GM12801 (cell line): ENCODE measurements at regions not wholly inside any gene's neighbourhood (a gene's known extent, or its start where the extent isn't known, plus 50 kb on each side); places are given as distances from the start of the nearest gene placed in this dataset.

ENCODE experiments used
- TF ChIP-seq, protein P1 (sequence below): IDR thresholded peaks from one replicate; pipeline ENCODE4 v1.5.1; 2011; ENCODE audit warnings: control low read depth; ENCODE audit not compliant: insufficient read length; ENCODE audit errors: extremely low read depth

- TF ChIP-seq, protein P1, sequence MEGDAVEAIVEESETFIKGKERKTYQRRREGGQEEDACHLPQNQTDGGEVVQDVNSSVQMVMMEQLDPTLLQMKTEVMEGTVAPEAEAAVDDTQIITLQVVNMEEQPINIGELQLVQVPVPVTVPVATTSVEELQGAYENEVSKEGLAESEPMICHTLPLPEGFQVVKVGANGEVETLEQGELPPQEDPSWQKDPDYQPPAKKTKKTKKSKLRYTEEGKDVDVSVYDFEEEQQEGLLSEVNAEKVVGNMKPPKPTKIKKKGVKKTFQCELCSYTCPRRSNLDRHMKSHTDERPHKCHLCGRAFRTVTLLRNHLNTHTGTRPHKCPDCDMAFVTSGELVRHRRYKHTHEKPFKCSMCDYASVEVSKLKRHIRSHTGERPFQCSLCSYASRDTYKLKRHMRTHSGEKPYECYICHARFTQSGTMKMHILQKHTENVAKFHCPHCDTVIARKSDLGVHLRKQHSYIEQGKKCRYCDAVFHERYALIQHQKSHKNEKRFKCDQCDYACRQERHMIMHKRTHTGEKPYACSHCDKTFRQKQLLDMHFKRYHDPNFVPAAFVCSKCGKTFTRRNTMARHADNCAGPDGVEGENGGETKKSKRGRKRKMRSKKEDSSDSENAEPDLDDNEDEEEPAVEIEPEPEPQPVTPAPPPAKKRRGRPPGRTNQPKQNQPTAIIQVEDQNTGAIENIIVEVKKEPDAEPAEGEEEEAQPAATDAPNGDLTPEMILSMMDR, result no peak
These were observed 467.4 kb upstream of the FANCL start for GRCh38 chr2:58708565-58708964.

- TF ChIP-seq, protein P1, result no peak
These were observed 461.3 kb upstream of the FANCL start for GRCh38 chr2:58702302-58702885.

DNA sequence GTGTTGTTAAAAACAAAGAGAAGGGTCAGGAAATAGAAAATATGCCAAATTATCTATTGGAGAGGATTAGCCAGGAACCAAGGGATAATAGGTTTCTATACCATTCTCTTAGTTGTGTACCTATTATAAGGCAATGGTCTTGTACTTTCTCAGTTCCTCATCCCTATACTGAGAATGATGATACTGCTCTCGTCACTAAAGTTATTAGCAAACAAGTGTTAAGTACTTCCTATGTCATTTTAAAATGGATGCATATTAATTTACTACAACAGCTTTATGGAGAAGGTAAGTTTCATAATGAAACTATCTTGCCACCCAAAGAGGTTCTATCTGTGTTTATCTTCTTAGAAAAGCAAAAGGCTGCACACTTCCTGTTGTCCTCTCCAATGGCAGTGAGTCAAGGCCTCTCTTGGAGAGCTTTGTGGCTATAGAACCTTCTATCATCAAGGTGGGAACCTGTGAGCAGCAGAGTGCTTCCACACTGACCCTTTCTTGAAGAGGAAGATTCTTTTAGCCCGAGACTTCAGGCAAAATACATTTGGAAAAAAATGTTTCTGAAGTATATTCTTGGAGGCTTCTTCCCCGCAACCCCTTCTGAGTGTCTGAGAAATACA lies 460.7 kb upstream of the FANCL start:
- TF ChIP-seq, protein P1, result no peak

DNA sequence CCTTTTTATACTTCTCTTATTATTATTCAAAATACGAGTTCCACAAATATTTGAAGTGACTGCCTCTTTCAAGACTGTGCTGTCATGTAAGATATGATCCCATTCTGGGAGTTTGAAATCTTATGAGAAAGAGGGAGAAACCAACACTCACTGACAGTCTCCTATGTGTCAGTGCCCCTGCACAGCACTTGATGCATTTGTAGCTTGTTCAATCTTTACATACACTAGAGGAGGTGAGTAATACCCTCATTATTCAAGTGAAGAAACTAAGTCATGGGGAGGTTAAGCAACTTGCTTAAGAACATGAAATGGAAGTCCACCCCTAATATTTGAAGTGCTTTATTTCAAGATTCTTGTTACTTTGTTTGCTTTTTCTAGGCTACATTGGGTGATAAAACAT lies 459.5 kb upstream of the FANCL start:
- TF ChIP-seq, protein P1, result no peak

DNA sequence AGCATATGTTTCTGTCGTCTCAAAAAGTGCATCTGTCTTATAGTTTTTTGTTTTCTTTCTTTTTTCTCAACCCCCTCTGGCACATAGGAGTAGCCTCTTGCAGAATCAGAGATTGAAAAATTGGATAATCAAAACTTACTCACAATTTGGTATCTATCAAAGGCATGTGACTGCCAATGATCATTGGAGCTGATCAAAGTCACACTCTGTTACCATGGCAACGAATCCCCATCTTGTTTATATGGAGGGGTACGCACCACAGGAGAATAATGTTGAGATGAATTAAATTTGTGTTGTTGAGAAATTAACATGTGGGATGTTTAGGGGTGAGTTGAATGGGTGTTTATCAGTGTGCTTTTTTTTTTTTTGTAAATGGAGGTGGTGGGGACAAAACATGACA lies 458.3 kb upstream of the FANCL start:
- TF ChIP-seq, protein P1, result no peak

DNA sequence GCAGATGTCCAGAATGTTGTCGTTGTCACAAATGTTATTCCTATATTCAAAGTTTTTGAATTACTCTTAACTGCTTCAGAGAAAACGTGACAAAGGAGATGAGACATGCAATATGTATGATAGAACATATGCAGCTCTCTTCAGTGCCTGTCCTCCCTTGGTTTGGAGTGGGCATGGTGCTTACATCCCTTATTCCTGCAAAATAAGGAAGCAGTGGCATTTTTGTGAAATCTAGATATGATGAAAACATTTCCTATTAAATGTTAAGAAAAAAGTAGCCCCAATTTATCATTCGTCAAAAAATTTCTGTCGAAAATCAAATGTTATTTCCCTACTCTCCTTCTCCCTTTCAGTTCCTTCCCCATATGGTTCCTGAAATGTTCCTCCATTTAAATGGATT lies 457.5 kb upstream of the FANCL start:
- TF ChIP-seq, protein P1, result no peak

DNA sequence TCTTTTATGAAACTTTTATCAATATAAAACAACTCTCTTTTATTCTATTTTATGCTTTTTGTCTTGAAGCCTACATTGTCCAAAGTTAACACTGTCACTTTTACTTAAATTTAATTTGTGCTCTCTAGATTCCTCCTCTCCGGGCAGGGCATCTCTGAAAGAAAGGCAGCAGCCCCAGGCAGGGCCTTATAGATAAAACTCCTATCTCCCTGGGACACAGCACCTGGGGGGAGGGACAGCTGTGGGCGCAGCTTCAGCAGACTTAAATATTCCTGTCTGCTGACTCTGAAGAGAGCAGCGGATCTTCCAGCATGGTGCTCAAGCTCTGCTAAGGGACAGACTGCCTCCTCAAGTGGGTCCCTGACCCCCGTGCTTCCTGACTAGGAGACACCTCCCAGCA lies 447.7 kb upstream of the FANCL start:
- TF ChIP-seq, protein P1, result no peak
